GM12891 (cell line): ENCODE measurements at regions not wholly inside any gene's neighbourhood (a gene's known extent, or its start where the extent isn't known, plus 50 kb on each side); places are given as distances from the start of the nearest gene placed in this dataset.
"Not testable (repeated sequence)": the region's sequence is repeated elsewhere in the genome, so short reads cannot be mapped to it uniquely, and the experiment has no call there.

ENCODE experiments used
- POLR2A ChIP-seq: IDR thresholded peaks from 2 replicates; pipeline ENCODE4 v1.6.1; 2011; ENCODE audit warnings: low read depth, low read length, control low read depth
- POLR2AphosphoS5 ChIP-seq: IDR thresholded peaks from 2 replicates; pipeline ENCODE4 v1.6.1; 2011; ENCODE audit warnings: low read depth, low read length, control low read depth
- SPI1 ChIP-seq: IDR thresholded peaks from 2 replicates; pipeline ENCODE4 v1.6.1; 2011; ENCODE audit warnings: low read depth, low read length, control low read depth
- TAF1 ChIP-seq: IDR thresholded peaks from 2 replicates; pipeline ENCODE4 v1.6.1; 2011; ENCODE audit warnings: low read depth, low read length, control low read depth

DNA sequence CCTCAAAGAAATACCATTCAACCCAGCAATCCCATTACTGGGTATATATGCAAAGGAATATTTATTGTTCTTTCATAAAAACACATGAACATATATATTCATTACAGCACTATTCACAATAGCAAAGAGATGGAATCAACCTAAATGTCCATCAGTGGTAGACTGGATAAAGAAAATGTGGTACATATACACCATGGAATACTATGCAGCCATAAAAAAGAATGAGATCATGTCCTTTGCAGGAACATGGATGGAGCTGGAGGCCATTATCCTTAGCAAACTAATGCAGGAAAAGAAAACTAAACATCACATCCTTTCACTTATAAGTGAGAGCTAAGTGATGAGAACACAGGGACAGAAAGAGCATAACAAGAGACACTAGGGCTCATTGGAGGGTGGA, 142.7 kb upstream of the THY1 start:
- TF ChIP-seq POLR2A, POLR2AphosphoS5, SPI1, TAF1: not testable (repeated sequence)
